Esophagus muscularis mucosa (tissue), 3 donors: ENCODE measurements at regions not wholly inside any gene's neighbourhood (a gene's known extent, or its start where the extent isn't known, plus 50 kb on each side); places are given as distances from the start of the nearest gene placed in this dataset.

ENCODE experiments used
- EP300 ChIP-seq: sonication (generic); formaldehyde crosslinking; IDR thresholded peaks from one replicate; pipeline ENCODE4 v1.6.1; 2017; ENCODE audit warnings: antibody characterized with exemption
- TF ChIP-seq, protein P1 (sequence below), 3 experiments: fragments of 200-600 bp in 2 of 3; fragments of 450-650 bp in 1 of 3; sonication (generic) in 2 of 3; IDR thresholded peaks; one replicate each; pipeline ENCODE4 v1.5.1; 2017 to 2019; ENCODE audit warnings: antibody characterized with exemption in 3 of 3, mild to moderate bottlenecking in 2 of 3, moderate library complexity in 1 of 3

DNA sequence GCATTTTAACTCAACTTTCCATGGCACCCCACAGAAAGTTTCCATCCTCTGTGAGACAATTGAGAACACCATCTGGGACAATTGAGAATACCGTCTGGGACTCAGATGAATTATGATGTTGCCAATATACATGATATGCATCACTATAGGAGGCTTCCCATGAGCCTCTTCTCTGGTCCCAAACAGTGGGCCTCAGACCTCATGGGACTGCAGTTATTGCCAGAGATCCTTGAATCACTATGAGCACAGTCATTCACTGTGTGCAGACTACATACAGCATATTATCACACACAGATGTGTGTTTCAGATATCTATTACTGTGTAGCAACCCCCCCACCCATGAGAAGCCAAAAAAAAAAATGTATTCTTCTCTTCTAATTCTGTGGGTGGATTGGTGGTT lies 134.4 kb downstream of the GXYLT1 start:
- TF ChIP-seq, protein P1, sequence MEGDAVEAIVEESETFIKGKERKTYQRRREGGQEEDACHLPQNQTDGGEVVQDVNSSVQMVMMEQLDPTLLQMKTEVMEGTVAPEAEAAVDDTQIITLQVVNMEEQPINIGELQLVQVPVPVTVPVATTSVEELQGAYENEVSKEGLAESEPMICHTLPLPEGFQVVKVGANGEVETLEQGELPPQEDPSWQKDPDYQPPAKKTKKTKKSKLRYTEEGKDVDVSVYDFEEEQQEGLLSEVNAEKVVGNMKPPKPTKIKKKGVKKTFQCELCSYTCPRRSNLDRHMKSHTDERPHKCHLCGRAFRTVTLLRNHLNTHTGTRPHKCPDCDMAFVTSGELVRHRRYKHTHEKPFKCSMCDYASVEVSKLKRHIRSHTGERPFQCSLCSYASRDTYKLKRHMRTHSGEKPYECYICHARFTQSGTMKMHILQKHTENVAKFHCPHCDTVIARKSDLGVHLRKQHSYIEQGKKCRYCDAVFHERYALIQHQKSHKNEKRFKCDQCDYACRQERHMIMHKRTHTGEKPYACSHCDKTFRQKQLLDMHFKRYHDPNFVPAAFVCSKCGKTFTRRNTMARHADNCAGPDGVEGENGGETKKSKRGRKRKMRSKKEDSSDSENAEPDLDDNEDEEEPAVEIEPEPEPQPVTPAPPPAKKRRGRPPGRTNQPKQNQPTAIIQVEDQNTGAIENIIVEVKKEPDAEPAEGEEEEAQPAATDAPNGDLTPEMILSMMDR (IDR thresholded peaks at IDR 0.05), result no peak
- TF ChIP-seq EP300, result no peak
